NCI-H128 (cell line): ENCODE measurements at regions not wholly inside any gene's neighbourhood (a gene's known extent, or its start where the extent isn't known, plus 50 kb on each side); places are given as distances from the start of the nearest gene placed in this dataset.
A peak's percentile ranks its signal among the peaks of the same experiment; 100 is the strongest.

Source experiments
- DNase-seq: peaks from one replicate; lab custom pipeline; 2025; ENCODE audit not compliant: unreplicated experiment; lab: John Stamatoyannopoulos, UW

DNA sequence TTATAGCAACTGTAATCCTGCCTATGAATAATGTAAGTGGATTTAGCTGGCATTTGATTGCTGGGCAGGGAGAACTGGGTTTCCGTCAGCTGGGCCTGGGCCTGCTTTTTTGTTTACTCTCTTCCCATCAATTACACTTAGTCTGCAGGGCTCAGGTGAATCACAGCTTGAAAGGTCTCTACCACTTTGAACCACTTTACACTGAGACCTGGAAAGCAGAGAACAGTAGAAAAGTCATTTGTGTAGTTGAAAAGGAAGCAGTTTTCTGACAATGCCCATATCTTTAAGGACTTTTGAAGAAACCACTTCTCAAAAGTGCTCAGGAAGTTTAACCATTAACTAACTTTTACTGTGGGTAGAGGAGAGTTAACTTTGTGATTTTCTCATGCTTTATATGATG lies 315.4 kb upstream of the SASH1 start:
- DNase-seq: peak; percentile 47

DNA sequence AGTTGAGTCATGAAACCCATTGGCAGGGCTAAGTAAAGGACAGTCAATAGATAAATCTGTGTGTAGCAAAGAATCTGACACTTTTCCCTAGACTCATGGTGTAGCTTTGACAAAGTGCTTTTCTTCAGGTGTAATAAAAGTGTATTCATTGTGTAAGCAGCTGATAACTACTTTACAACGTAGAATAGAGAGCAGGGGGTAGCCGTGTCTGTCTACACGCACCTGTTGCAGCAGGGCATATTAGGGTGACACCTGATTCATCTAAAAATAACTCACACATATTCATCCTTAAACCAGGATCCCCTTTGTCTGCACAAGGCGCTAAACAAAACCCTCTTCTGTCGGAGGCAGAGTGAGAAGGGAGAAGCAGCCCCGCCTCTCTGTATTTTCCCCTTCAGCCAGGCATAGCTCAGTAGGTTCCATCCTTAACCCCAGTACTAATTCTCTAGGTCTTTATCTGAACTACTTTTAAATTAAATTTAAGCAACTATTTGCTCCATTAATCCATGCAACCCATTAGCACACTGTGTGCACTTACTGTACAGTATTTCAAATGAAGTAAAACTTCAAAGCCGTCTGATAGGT lies 306.7 kb upstream of the SASH1 start:
- no peak for DNase-seq

DNA sequence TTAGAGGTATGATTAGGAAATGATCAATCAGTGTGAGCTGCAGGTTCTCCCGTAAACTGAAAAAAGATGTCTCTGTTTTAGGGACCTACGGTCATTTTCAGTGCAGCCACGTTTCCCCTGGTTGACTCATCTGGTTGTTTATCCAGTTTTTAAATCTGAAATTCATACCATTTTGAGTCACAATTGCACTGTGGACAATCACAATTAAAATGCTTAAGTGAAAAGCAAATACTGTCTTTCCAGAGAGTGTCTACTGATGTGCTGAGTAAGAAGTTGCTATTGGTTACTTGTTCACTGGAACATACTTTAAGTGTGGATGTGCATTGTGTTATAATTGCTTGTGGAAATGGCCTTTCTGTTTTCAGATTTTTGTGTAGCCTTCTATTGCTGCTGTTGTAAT lies 305.1 kb upstream of the SASH1 start:
- DNase-seq: no peak

DNA sequence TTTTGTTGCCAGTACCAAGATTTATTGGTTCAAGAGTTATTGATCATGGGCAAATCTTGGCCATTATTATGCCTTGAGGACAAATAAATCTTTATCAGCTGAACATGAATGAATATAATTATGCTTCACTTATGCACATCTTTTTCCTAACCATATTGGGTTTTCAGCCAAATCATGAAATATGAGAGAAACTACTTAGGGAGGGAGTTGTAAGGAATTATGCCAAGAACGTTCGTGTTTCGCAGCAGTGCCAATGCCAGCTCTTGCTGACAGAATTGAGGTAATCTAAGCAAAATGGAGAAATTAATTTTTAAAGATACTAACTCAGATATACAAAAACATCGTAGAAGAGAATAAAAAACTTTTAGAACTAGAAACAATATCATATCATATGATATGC lies 301.1 kb upstream of the SASH1 start:
- no peak for DNase-seq

DNA sequence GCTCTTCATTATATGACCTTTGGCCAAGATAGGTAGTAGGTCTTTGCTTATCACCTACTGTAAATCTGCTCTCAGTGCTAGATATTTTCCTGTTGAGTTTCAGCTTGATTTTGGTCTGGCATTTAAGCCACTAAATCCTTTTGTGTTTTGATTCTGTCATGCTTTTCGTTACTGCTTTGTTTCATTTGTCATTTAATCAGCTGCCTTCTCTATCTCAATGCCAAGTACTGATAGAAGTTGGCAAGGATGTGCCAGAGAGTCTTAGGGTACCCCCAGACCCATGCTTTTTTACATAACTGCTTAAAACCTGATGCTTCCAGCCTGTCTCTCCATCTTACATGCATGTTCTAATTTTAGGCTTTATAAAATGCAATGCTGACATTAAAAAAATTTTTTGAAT lies 300.1 kb upstream of the SASH1 start:
- no peak for DNase-seq

DNA sequence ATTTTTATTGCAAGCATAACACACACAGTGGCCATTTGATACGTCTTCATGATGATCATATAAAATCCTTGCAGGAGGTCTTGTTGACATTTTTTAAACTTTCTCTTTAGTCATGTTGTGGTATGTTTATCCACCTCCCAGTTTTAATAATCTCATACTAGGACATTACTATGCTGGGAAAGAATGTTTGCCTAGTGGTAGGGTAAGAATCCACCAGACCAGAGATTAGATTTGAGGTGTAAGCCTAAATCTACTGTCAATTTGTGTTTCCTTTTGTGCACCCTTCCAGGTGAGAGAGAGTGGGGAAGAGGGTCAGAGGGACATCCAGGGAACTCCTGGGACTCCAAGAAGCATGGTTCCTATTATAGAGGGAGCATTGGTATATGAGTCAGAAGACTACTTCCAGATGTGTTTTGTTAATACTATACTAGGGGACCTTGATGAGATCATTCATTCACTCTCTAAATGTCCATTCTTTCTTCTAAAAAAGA lies 298.3 kb upstream of the SASH1 start:
- DNase-seq: no peak

DNA sequence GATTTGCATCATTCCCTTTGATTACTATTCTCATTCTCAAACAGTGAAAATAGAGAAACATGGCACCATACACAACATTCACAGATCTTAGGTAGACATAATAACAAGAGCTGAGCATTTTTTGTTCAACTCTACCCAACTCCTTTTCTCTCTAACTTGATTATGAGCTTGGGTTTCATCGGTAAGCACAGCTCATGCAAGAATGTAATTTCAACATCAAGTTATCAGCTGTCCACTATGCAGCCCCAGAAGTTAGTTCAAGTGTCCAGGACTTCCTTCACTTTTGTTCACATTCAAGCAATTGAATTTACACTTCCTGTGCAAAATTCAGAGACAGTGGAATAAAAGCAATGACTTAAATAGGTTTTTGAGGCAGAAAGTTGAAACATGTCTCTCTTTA lies 297.7 kb upstream of the SASH1 start:
- DNase-seq: no peak

DNA sequence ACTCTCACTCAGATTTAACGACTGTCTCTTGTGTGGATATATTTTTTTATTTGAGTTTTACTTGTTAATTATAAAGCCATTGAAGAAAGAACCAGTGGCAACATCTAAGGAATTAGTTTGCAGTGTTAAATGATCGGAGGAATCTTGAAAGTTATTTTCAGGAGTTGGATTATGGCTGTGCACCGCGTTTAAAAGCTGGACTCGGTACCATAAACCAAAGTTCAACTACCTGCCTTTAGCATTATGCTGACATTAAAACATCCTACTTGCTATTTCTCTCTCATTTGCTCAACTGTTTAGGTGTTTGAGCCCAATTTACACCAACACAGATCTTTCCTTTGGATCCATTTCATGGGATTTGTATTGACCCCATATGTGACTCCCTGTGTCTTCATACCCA lies 289.4 kb upstream of the SASH1 start:
- no peak for DNase-seq

DNA sequence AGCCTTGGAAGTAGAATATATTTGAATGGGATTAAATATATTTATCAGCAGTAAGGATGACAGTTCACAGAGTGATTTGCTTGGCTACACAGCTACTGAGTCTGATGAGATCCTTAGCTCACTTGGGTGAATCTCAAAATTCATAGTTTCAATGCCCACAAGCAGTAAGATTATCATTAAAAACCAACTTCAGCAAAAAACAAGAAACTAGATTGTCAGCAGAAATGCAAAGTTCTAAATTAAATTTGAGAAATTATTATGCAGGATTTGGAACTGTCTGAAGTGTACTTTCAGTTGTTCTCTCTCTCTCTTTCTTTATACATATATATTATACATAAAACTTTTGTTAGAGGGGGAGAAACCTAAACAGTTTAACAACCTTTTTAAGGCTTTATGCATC lies 288.8 kb upstream of the SASH1 start:
- no peak for DNase-seq

DNA sequence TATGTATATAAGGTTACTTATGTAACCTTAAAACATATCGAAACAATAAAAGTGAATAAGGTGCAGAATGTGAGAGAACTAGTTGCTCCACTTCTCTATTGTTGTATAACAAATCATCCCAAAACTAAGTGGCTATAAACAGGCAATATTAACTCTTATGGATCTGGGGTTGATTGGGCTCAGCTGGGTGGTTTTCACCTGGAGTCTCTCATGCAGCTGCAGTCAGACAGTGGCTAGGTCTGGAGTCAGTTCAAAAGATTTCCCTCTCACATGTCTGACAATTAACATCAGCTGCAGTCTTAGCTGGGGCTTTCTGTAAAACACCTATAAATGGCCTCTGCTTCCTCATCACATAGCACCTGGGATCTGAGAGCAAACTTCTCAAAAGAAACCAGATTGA lies 288.4 kb upstream of the SASH1 start:
- DNase-seq: no peak

DNA sequence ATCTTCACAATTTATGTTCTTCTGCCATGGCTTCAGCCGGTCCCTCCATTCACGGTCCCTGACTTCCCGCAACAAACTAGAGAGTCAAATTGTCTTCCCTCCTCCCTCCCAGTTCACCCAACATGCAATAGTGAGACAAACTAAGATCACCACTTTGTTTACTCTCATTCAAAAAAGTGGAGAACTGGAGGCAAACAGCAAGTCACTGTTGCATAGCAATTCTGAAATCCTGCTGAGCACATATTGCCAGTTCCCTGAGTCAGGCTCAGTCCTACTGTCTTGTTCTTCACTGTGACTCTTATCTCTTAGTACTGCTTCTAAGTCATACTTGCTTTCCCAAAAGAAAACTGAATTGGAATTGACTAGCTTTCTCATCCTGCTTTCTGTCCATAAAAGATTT lies 287.2 kb upstream of the SASH1 start:
- DNase-seq: no peak

DNA sequence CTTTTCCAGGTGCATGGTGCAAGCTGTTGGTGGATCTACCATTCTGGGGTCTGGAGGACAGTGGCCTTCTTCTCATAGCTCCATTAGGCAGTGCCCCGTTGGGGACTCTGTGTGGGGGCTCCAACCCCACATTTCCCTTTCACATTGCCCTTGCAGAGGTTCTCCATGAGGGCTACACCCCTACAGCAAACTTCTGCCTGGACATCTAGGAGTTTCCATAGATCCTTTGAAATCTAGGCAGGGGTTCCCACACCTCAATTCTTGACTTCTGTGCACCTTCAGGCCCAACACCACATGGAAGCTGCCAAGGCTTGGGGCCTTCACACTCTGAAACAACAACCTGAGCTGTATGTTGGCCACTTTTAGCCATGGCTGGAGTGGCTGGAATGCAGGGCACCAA lies 282.8 kb upstream of the SASH1 start:
- no peak for DNase-seq

DNA sequence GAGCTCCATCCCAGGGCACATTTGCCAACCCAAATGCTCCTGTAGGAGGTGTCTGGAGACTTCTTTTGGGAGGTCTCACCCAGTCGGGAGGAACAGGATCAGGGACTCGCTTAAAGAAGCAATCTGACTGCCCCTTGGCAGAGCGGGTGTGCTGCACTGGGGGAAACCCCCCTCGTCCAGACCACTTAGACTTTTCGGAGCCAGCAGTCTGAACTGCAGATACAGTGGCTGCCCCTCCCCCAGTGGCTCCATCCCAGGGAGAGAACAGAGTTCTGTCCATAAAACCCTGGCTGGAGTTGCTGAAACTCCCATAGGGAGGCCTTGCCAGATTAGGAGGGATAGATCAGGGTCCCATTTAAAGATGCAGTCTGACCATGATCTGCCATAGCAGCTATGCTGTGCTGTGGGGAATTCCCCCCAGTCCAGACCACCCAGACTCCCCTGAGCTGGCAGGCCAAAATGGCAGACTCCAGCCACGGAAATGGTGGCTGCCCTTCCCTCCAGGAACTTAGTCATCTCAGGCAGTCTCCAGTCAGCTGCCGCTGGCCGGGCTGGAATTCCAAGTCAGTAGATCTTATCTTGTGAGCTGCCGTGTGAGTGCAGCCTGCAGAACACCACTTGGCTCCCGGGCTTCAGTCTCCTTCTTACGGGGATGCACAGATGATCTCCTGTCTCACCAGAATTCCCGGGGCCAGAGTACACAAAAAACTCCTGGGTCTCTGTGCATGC lies 278.1 kb upstream of the SASH1 start:
- no peak for DNase-seq

DNA sequence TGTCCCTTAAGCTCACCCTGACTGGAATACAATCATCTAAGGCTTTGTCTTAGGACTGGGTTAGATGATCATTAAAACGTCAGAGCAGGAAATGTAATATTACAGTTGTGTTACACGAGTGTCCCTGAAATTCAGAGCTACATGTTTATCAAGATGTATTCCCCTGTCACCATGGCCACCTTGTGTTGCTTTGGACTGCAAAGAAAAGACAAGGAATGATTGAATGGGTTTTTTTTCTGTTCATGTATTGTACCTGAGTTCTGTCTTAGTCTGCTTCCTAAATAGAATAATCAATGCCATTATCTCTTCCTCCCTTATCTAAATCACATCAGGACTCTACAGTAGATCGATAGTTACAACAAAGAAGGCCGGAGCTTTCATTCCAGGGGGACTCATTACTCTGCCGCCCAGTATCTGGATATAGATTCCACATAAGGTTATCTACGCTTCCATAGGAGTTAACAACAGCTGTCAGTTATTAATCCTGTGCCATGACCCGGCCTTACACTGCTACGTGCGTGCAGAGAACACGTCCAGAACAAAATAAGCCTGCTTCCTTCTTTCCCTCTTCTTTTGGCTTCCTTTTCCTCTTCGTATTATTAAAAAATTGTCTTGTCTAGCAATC lies 274.1 kb upstream of the SASH1 start:
- DNase-seq: no peak

DNA sequence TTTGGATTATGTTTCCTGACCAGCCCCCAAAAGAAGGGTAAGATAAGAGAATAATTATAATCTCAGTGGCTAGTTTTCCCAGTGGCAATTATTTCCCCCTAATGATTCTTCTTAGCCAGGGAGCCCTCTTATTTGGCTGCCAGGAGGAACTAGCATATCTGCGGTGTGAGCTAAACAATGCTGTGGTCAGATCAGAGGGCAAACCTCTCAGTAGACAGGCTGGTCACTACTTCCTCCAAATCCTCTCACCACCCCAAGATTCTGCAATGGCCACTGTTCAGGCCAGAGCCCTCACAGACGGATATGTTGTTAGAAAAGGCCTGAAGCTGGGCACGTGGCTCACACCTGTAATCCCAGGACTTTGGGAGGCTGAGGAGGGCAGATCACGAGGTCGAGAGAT lies 273.4 kb upstream of the SASH1 start:
- no peak for DNase-seq

DNA sequence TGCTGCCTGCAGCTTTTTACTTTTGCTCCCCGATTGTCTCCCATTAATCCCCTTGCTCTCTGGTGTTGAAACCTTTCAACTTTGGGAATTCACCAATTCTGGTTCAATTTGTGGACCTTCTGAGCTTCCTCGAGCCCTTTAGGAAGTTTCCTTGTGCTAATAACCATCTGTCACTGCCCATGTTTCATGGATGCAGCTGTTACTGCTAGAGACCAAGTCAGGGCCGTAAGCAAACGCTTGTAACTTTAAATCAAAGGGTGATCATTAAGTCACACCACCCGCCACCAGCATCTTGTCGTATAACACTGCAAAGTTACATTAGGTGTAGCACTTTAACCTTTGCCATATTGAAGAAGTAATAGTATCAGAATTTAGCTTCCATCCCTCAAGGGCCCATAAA lies 268.3 kb upstream of the SASH1 start:
- no peak for DNase-seq

DNA sequence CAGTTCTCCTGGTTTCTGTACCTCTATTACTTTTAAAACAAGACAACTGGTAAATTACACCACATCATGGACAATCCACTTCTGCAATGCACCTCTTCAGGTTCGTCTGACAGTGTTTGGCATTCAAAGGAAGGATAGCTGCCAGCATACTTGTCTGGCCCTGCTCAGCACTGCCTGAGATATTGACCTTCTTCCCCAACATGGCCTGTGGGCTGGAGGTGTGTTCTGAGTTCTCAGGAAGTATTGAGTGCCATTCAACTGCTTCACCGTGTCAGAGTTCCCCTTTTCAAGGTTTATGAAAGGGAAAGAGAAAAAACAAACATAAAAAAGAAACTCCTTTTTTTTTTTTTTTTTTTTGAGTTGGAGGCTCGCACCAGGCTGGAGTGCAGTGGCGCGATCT lies 267.9 kb upstream of the SASH1 start:
- no peak for DNase-seq

DNA sequence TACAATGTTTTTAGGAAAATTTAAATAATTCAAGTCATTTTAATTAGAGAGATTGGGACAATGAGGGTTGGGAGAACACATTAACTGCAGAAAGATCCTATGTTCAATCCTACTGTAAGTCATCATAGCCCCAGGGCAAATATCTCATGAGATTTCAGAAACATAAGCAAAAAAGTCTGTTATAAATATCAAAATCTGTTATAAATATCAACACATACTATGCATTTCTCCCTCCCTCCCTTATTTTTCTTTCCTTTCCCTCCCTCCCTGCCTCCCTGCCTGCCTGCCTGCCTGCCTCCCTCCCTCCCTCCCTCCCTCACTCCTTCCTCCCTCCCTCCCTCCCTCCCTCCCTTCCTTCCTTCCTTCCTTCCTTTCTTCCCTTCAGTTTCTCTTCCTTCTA lies 267.3 kb upstream of the SASH1 start:
- no peak for DNase-seq

DNA sequence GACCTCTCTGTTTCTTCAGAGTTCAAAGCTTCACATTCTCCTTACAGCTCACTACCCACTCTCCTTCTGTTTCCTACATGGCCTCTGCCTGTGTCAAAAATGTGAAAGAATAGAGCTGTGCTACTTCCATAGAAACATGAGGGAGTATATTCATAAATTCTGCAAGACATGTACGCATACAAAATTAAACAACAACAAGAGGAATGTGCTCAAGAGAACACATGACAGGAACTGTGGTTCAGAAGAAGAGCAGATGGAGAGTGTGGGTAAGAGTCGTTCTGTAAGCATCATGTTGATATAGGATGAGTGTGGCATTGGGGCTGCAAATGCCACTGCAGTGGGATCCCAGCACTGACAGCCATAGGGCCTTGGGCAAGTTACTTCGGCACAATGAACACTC lies 266.6 kb upstream of the SASH1 start:
- no peak for DNase-seq

DNA sequence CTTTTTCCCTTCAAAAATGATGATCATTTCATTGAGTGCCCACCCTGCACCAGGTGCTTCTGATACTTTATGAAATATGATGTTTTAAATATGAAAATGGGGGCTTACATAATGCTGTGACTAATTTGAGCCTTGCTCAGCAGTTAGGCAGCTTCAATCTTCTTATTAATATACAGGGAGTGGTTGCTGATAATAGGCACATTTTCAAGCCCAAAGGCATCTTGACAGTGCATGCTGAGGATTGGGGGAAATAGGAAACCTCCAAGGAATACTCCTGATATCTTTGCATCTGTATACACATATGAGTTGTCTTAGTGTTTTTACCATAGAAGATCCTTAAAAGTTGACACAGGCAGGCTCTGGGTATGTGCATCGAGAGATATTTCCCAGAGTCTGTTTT lies 262.3 kb upstream of the SASH1 start:
- DNase-seq: no peak

DNA sequence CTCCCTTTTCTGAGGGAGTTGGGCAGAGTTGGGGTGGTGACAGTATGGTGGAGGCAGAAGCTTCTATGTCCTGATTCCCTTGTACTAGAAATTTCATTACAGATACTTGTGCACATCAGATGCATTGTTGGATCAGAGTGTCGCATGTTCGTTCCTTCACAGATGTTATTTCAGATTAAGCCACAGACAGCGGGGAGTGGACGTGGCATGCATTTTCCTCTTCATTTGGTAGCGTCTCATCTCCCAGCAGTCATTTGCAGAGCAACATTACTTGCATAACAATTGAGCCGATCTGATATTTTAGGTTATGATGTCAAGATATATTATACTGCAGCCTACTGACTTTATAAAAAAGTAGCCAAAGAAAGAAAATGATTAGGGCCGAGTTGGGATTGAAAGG lies 261.6 kb upstream of the SASH1 start:
- DNase-seq: no peak

DNA sequence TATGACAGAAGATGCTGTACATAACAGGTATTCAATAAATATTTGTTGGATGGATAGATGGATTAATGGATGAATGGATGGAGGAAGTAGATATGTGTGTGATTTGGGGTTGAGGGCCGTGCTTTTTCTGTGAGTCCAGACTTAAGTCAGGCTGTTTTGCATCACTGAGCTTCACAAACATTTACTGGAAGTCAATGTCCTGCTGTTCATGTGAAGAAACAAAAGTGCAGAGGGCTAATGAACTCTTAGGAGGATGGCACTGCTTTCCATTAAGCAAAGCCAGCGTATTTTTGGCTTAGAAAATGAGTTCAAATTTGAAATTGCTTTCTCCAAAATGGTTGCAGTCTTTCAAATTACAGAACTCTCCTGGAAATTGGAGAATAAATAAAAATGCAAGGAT lies 260.6 kb upstream of the SASH1 start:
- DNase-seq: no peak

DNA sequence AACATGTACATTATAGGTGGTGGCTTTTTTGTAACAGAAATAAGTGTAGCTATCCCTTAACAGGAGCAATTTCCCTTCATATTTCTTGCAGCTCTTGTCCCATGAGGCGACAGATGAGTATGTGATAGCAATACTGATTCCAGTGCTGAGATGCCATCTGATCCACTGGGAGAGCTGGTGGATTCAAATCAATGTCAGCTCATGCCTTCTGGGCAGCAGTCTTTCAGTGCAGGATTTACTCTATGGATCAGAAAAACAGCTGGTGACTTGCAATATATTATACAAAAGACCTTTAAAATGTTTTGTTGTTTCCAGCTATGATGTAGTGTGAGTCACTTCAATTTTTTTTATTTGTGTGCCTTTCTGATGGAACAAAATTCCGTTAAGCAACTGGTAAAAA lies 259.9 kb upstream of the SASH1 start:
- no peak for DNase-seq
